Fibroblast of villous mesenchyme (primary cell): ENCODE measurements at regions not wholly inside any gene's neighbourhood (a gene's known extent, or its start where the extent isn't known, plus 50 kb on each side); places are given as distances from the start of the nearest gene placed in this dataset.

Source experiments
- DNase-seq: peaks from one replicate; pipeline ENCODE4 v3.0.0-alpha.2; 2010; ENCODE audit warnings: low read depth
- H3K4me3 ChIP-seq: 2 replicates; pipeline ENCODE4 v1.5.1; 2011; ENCODE audit warnings: low read depth, mild to moderate bottlenecking, low read length
- CTCF ChIP-seq: IDR thresholded peaks from 2 replicates; pipeline ENCODE4 v1.5.1; 2012; ENCODE audit warnings: low read depth, mild to moderate bottlenecking, low read length; ENCODE audit not compliant: insufficient read depth

DNA sequence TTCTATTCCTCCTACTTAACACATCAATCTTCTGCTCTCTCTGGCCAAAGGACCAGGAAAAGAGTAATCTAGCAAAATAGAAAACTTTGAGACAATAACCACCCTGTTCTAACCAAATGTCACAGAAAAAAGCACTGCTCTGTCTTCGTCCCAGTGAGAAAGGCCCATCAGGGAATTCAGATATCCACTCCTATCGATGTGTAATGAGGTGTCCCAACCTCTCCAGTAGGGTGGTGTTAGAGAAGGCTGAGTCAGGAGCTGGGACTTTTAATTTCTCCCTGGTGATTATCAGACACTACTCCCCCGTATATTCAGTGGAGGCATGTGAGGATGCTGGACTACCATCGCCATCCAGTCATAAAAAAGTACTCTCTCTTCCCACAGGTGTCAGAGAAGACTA is 130.3 kb downstream of the TMTC3 start:
- DNase-seq = peak; percentile 21
- TF ChIP-seq CTCF = no peak
- no peak overlapping the region for H3K4me3 ChIP-seq

DNA sequence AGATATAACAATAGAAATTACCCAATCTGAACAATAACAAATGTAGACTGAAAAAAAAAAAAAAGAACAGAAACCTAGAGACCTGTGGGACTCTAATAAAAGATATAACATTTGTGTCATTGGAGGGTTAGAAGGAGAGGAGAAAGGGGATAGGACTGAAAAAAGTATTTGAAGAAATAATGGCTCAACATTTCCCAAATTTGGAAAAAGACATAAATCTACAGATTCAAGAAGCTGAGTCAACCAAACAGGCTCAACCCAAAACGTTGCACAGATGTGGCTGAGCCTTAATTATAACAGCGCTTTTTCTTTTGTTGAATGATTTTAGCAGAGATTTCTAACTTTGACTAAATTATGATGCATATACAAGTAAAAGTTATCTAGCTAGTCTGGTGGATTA is 131.3 kb downstream of the TMTC3 start:
- no peak for DNase-seq
- H3K4me3 ChIP-seq = no peak overlapping the region
- no peak for TF ChIP-seq CTCF

DNA sequence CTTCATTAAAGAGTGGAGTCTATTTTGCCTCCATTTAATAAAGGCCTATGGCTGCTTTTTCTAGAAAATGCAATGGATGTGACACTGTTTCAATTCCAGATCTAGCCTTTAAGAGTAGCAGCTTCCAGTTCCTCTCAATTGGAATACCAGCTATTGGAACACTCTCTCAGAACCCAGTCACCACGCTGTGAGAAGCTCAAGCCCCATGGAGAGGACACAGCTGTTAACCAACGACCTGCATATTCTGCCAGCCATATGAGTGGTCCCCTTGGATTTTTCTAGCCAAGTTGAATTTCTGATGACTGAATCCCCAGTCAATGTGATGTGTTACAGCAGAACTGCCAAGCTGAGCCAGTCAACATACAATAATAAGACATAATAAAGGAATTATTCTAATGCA is 131.8 kb downstream of the TMTC3 start:
- TF ChIP-seq CTCF = no peak

GRCh38 chr12:88291498-88292131 is 149.5 kb downstream of the TMTC3 start:
- H3K4me3 ChIP-seq = no peak overlapping the region
- no peak for DNase-seq
- TF ChIP-seq CTCF = no peak

More for the DNA sequence above, 131.8 kb downstream of the TMTC3 start:
- no peak for DNase-seq
- H3K4me3 ChIP-seq = no peak overlapping the region

DNA sequence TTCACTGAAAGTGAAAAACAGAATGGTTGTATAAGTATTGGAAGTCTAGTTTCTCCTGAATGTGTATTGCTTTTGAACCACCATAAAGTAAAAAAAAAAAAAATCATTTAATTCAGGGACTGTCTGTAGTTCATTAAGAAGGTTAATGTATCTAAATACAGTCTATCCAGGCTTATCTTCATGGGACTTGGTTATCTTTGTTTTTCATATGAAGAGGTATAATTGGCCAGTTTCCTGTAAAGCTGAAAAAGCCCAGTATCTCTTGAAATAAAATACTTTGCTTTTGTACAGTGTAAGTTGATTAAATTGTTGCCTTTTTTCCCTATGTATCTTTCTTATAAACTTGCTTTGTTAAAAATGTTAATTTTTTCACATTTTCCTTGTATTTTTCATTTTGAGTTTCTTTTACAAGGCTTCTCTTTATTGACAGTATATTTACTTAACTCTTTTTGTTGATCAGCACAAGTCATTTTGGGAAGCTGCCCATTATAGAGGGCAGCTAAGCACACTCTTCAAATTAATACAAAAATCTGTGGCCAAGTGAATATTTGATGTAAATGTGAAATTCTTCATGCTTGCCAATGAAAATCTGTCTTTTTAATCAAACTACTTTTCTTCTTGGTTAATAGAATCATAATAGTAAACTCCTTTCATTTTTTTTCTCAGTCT is 156.0 kb downstream of the TMTC3 start:
- TF ChIP-seq CTCF = no peak
- DNase-seq = no peak
- H3K4me3 ChIP-seq = no peak overlapping the region

DNA sequence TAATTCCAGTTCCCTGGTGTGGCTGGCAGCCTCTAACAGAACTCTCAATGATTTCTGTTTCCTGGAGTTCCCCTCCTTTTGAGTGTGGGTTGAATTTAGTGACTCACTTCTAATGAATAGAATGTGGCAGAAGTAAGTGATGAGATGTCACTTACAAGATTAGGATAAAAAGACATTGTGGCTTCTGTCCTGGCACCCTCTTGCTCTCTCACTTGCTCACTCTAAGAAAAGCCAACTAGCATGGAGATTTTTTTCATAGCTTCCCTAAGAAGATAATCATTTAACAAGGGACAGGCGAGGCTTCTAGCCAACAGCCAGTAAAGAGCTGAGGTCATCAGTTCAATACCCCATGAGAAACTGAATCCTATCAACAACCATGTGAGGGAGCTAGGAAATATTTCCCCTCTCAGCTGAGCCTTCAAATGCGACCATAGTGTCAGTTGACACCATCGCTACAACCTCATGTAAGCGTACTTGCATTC is 156.7 kb downstream of the TMTC3 start:
- no peak for DNase-seq
- no peak overlapping the region for H3K4me3 ChIP-seq
- TF ChIP-seq CTCF = no peak

- peak; percentile 91 for DNase-seq
- no peak for TF ChIP-seq CTCF
- H3K4me3 ChIP-seq = no peak overlapping the region
Observed at GRCh38 chr12:88299567-88300101, 157.5 kb downstream of the TMTC3 start.
